Motor neuron (in vitro differentiated cells): ENCODE measurements at regions not wholly inside any gene's neighbourhood (a gene's known extent, or its start where the extent isn't known, plus 50 kb on each side); places are given as distances from the start of the nearest gene placed in this dataset.
A peak's percentile ranks its signal among the peaks of the same experiment; 100 is the strongest.

Experiments
- ATAC-seq, 8 experiments: fragments of 200-7000 bp; cut with Tn5 transposase; replicated peaks in 6 of 8; 2 replicates each; pipeline ENCODE4 v1.8.0; 2021; ENCODE audit warnings: mild to moderate bottlenecking in 8 of 8, moderate library complexity in 8 of 8
- H3K27ac ChIP-seq, 2 donors: fragments of 250-450 bp; sonication (Bioruptor Pico); 2 replicates each; pipeline ENCODE4 v1.9.0; 2021; ENCODE audit warnings: antibody characterized with exemption in 2 of 2, mild to moderate bottlenecking in 2 of 2, moderate library complexity in 1 of 2
- H3K4me1 ChIP-seq, 2 donors: fragments of 250-450 bp; sonication (Bioruptor Pico); replicated peaks in 1 of 2; 2 replicates each; pipeline ENCODE4 v1.6.1; 2021; ENCODE audit warnings: antibody characterized with exemption in 2 of 2, mild to moderate bottlenecking in 2 of 2, moderate library complexity in 1 of 2
- H3K4me3 ChIP-seq, 5 donors: fragments of 250-450 bp; sonication (Bioruptor Pico); 2 replicates each; pipeline ENCODE4 v1.9.0; 2021; ENCODE audit warnings: antibody characterized with exemption in 5 of 5, mild to moderate bottlenecking in 5 of 5, moderate library complexity in 4 of 5
- WGBS, 10 experiments: fragments of 450-650 bp; shearing (Covaris generic); methylation state at CpG; one replicate each; pipeline ENCODE4 v1.0.0; 2022; 5-methylcytosine and 5-hydroxymethylcytosine counted together
- in situ Hi-C, 9 experiments: fragments of 400-800 bp; cut with MboI; loops; one replicate each; pipeline ENCODE4 v1.15.0; 2021; ENCODE audit warnings: low sequenced_read_pairs in 9 of 9, low pct_unique_long_range_greater_than_20kb in 2 of 9; ENCODE audit not compliant: unreplicated experiment in 9 of 9

- Histone ChIP-seq H3K4me3 (no peak overlapping the region), H3K4me1 (peaks cover 1 to 6% of the 10 kb centered on the region in 2 donors), H3K27ac (no peak overlapping the region)
- in situ Hi-C loops: no loop called here
- no peak for ATAC-seq
- WGBS, 10 experiments: 0 to 100% (median 90%) methylated on average over 1 of the region's 1 CpG; no CpG with 5 or more reads in 1 of the 10 experiments
Measured at GRCh38 chr12:14278294-14278953, 87.1 kb upstream of the ATF7IP start.

GRCh38 chr12:14279845-14280244, 85.6 kb upstream of the ATF7IP start:
- ATAC-seq: no peak

GRCh38 chr12:14280921-14281320, 84.6 kb upstream of the ATF7IP start:
- in situ Hi-C loops: no loop called here
- Histone ChIP-seq H3K4me3 (no peak overlapping the region), H3K27ac (no peak overlapping the region), H3K4me1 (peaks cover 10 to 15% of the 10 kb centered on the region in 2 donors)
- WGBS, 10 experiments: 57 to 100% (median 96%) methylated on average over 1 to 4 of the region's 5 CpGs; no CpG with 5 or more reads in 1 of the 10 experiments
- ATAC-seq: no peak

More at GRCh38 chr12:14279845-14280244, 85.6 kb upstream of the ATF7IP start:
- Histone ChIP-seq H3K4me1 (peaks cover 10 to 15% of the 10 kb centered on the region in 2 donors), H3K4me3 (no peak overlapping the region), H3K27ac (no peak overlapping the region)
- WGBS, 10 experiments: 0 to 100% (median 85%) methylated on average over 1 to 5 of the region's 6 CpGs; no CpG with 5 or more reads in 1 of the 10 experiments
- in situ Hi-C loops: no loop called here

- 94 to 100% (median 100%) methylated on average over 1 to 2 of the region's 2 CpGs; no CpG with 5 or more reads in 7 of the 10 experiments for whole genome bisulfite sequencing, 10 experiments
- in situ Hi-C loops: no loop called here
- Histone ChIP-seq H3K27ac (no peak overlapping the region), H3K4me3 (no peak overlapping the region), H3K4me1 (peaks cover 10 to 15% of the 10 kb centered on the region in 2 donors)
- ATAC-seq: no peak
Measured at GRCh38 chr12:14281539-14281938, 83.9 kb upstream of the ATF7IP start.

- peak in 5 of 8 experiments; percentile 30 to 91 (median 50) for ATAC-seq
- H3K4me1 ChIP-seq: peaks cover 10% of the 10 kb centered on the region in 2 donors
- H3K4me3 ChIP-seq: no peak overlapping the region
- WGBS, 10 experiments: 4 to 62% (median 12%) methylated on average over 1 to 6 of the region's 6 CpGs
- peak overlapping the region; percentile 73 to 81 for H3K27ac ChIP-seq
- in situ Hi-C loops: no loop called here
Measured at GRCh38 chr12:14283489-14284144, 81.9 kb upstream of the ATF7IP start.

GRCh38 chr12:14284184-14284722, 81.2 kb upstream of the ATF7IP start:
- WGBS, 10 experiments: 20 to 75% (median 41%) methylated on average over 1 to 4 of the region's 7 CpGs; no CpG with 5 or more reads in 2 of the 10 experiments
- Histone ChIP-seq H3K4me1 (peaks cover 10% of the 10 kb centered on the region in 2 donors), H3K4me3 (no peak overlapping the region), H3K27ac (peak overlapping the region; percentile 73 to 81)
- ATAC-seq: peak in 5 of 8 experiments; percentile 87 to 92 (median 88)
- in situ Hi-C loops: no loop called here

GRCh38 chr12:14289601-14290000, 75.9 kb upstream of the ATF7IP start:
- ATAC-seq: no peak
- in situ Hi-C loops: no loop called here
- Histone ChIP-seq H3K27ac (no peak overlapping the region), H3K4me1 (no peaks in the 10 kb centered on the region), H3K4me3 (no peak overlapping the region)
- WGBS, 10 experiments: 17 to 100% (median 86%) methylated on average over 1 of the region's 1 CpG; no CpG with 5 or more reads in 3 of the 10 experiments

GRCh38 chr12:14290951-14291350, 74.5 kb upstream of the ATF7IP start:
- no peaks in the 10 kb centered on the region for H3K4me1 ChIP-seq
- 0 to 100% (median 63%) methylated on average over 1 of the region's 1 CpG; no CpG with 5 or more reads in 1 of the 10 experiments for WGBS, 10 experiments
- in situ Hi-C loops: no loop called here

GRCh38 chr12:14303661-14304155, 61.8 kb upstream of the ATF7IP start:
- ATAC-seq: no peak
- no peaks in the 10 kb centered on the region for H3K4me1 ChIP-seq
- H3K4me3 ChIP-seq: no peak overlapping the region
- H3K27ac ChIP-seq: no peak overlapping the region
- in situ Hi-C loops: no loop called here

More at GRCh38 chr12:14290951-14291350, 74.5 kb upstream of the ATF7IP start:
- H3K27ac ChIP-seq: no peak overlapping the region
- H3K4me3 ChIP-seq: no peak overlapping the region
- no peak for ATAC-seq

GRCh38 chr12:14307004-14307403, 58.5 kb upstream of the ATF7IP start:
- in situ Hi-C loops: no loop called here
- Histone ChIP-seq H3K4me3 (no peak overlapping the region), H3K27ac (no peak overlapping the region), H3K4me1 (no peaks in the 10 kb centered on the region)
- no peak for ATAC-seq
- WGBS, 10 experiments: 56 to 100% (median 90%) methylated on average over 1 to 3 of the region's 3 CpGs; no CpG with 5 or more reads in 1 of the 10 experiments

- H3K4me3 ChIP-seq: no peak overlapping the region
- no peak for ATAC-seq
- in situ Hi-C loops: no loop called here
- H3K27ac ChIP-seq: no peak overlapping the region
- 60 to 100% (median 92%) methylated on average over 1 to 4 of the region's 4 CpGs; no CpG with 5 or more reads in 2 of the 10 experiments for WGBS, 10 experiments
- no peaks in the 10 kb centered on the region for H3K4me1 ChIP-seq
Measured at GRCh38 chr12:14308516-14308915, 57.0 kb upstream of the ATF7IP start.

GRCh38 chr12:14310866-14311265, 54.6 kb upstream of the ATF7IP start:
- in situ Hi-C loops: no loop called here
- Histone ChIP-seq H3K4me3 (no peak overlapping the region), H3K27ac (no peak overlapping the region), H3K4me1 (no peaks in the 10 kb centered on the region)
- ATAC-seq: no peak
- WGBS, 10 experiments: 0 to 86% (median 57%) methylated on average over 1 of the region's 1 CpG; no CpG with 5 or more reads in 1 of the 10 experiments
